C1 segment of cervical spinal cord (tissue), 14 donors: ENCODE measurements at regions not wholly inside any gene's neighbourhood (a gene's known extent, or its start where the extent isn't known, plus 50 kb on each side); places are given as distances from the start of the nearest gene placed in this dataset.

Experiments used
- DNase-seq, 14 donors: peaks; one replicate each; lab custom pipeline; 2025; lab: John Stamatoyannopoulos, UW

DNA sequence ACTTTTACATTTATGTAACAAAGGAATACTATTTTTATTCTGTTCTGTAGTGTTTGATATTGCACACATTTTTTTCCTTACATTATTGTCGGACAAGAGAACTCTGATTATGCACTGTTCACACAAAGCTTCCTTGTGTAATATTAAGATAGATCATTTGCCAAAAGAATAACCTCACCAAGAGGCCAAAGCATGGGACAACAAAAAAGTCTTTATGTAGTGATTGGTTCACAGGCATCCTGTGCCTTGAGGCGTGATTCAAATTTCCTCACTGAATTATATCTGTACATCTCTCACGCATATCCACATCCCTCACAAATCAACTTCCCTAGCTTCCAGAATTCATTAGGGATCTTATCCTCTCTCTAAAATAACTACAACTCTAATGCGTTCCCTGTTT is 642.7 kb downstream of the NR4A2 start:
- DNase-seq = no peak

DNA sequence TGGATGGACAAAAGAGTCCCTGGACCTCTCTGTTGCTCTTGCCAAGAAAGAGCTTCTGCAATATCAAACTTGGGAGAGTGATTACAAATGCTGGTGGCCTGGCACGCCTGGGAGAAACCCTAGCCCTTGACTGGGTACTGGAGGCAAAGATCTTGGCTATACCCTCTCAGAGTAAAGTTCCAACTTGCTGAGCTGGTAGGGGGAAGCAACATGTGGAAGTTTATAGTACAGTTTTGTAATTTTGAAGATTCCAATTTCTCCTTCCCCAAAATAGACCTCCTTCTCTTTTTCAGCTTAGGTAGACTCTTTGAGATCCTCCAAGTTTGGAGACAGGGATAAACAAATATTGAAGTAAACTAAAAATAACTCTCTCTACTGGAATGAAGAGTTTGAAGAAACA is 645.3 kb downstream of the NR4A2 start:
- DNase-seq = peak in 1 of 14 donors; percentile 12

DNA sequence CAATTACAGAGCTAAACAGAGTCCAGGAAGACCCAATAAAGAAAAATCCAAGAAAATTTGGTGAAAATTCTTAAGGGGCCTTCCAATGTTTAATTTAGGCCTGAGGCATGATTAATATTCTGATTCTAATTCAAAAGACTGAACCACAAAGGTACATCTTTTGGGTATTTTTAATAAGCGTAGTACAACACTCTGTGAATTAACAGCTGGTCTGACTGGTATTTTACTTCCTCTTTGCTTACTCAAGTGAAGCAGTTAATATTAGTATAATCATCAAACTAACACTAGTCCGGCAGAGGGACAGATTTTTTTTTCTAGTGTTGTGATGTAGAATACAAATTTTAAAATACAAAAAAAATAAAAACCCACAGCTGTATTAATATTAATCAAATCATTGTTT is 652.9 kb downstream of the NR4A2 start:
- no peak for DNase-seq

DNA sequence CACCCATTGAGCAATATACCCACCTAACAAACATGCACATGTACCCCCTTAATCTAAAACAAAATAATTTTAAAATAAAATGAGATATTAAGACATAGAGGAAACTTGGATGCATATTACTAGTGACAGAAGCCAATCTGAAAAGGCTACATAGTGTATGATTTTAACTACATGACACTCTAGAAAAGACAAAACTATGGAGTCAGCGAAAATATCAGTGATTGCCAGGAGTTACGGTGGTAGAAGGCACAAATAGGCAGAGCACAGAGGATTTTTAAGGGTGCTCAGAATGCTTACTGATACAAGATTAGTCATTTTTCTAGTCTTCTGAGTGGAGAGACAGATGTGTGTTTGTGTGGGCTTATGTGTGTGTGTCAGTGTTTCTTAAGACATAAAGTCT is 656.6 kb downstream of the NR4A2 start:
- no peak for DNase-seq

DNA sequence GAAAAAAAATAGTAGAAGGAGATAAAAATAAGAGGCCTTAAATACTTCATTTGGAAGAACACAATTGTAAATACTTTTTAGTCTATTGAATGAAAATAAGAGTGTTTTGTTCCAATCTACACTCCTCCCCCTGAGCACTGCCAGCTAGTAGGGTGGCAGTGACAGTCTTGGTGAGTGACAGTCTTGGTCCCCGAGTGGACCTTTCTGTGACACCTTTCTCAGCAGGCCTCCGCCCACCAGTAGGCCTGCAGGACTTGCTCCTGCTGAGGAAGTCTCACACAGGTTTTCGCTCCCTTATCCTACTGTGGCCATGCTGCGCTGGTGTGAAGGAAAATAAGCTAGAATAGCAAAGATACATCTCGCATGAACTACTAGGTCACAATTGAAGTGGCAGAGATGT is 666.8 kb downstream of the NR4A2 start:
- no peak for DNase-seq

DNA sequence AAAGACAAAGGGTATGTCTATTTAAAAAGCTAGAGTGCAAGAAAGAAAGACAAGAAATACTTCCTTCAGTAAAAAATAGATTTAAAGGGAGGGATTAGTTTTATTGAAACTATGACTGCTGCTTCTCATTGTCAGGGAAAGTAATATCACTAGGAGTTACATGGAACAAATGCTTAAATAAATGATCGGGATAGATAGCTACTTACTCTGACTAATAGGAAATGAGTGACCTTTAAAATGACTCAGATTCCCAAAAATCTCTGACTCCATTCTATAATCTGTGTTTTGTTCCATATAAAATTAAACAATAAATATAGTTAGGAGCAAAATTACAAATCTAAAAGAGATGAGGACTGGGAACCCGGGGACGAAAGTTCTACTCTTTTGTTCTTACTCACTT is 669.3 kb downstream of the NR4A2 start:
- DNase-seq = no peak

DNA sequence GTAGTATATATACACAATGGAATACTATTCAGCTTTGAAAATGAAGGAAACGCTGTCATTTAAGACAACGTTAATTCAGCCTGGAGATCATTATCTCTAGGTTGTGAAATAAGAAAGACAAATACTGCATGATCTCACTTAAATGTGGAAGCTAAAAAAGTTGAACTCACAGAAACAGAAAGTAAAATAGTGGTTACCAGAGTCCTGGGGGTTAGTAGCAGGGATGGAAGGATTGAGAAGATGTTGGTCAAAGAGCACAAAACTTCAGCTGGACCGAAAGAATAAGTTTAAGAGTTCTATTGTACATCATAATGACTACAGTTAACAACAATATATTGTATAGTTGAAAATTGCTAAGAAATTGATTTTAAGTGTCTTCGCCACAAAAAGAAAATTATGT is 670.3 kb downstream of the NR4A2 start:
- DNase-seq = no peak

DNA sequence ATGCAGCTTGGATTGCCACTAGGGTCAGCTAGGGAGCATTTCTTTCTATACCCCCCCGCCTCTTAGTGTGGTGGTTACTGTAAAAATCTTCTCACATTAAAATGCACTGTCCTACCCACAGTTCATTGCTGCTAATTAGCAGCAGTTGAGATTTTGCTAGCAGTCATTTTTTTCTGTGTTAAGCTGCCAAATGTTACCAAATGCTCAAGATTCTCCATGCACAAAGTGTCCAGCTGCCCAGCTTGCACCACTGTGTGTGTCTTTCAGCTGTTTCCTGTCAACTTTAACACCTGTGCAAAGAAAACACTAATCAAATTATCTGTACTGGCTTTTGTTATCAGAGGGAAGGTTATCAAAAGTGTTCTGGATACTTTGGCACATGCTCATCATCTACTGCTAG is 679.3 kb downstream of the NR4A2 start:
- DNase-seq = peak in 1 of 14 donors; percentile 14

DNA sequence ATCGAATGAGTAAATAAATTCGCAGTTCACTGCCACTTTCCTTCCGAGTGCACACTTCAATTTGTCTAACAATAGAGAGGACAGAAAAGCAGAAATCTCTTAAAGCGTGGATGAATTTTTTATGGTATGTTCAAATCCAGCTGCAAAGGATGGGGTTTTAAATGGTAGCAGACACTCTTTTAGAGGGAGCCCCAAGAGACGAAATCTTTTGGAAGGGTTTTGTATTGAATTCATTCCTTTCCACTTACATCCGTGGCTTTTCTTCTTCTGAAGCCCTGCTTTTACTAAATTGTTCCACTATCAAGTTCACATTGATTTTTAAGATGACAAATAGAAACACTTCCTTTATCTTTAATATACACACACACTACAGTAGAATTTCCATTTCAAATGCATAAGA is 680.7 kb downstream of the NR4A2 start:
- no peak for DNase-seq

DNA sequence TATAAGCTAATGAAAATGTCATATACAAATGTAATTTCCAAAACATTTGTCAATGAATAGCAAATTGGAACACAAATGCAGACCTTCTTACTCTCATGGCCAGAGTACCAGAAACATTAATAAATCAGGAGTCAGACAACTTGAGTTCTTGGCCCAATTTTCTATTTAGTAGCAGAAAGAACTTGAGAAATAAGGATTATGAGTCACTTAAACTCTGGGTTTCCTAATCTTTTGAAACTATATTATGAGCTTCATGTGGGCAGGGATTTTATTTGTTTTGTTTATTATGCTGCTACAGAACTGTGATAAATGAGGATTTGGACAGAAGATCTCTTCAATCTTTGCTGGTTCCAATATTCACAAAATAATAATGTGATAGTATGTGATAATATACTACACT is 686.7 kb downstream of the NR4A2 start:
- no peak for DNase-seq

DNA sequence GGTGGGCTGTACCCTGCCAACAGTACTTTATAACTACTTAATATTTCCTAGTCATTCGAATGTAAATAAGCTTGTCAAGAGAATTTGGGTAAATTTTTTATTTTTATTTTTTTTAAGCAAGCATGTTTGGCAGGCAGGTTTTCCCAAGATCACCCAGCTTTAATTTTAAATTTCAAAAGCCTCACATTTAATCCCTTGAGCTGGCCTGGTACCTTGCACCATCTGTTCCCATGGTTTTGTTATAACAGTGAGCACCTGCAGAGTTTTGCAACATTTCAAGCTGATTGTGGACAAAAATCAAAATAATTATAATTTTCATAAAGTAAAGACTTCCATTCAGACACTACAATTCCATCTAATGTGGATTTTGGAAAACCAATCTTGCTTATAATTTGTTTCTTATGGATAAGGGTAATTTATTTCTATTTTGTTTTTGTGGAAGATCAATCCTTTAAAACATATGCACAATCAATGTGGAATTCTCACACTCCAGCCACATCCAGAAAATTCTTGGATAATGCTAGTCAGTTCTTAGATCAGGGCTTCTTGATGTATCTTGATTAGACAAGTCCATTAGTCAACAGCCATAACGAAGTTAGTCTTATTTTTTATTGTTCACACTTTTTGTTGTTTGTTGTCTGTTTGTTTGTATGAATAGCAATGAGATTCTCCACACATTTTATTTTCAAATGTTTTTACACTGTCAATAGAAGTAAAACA is 689.3 kb downstream of the NR4A2 start:
- peak in 1 of 14 donors; percentile 92 for DNase-seq

DNA sequence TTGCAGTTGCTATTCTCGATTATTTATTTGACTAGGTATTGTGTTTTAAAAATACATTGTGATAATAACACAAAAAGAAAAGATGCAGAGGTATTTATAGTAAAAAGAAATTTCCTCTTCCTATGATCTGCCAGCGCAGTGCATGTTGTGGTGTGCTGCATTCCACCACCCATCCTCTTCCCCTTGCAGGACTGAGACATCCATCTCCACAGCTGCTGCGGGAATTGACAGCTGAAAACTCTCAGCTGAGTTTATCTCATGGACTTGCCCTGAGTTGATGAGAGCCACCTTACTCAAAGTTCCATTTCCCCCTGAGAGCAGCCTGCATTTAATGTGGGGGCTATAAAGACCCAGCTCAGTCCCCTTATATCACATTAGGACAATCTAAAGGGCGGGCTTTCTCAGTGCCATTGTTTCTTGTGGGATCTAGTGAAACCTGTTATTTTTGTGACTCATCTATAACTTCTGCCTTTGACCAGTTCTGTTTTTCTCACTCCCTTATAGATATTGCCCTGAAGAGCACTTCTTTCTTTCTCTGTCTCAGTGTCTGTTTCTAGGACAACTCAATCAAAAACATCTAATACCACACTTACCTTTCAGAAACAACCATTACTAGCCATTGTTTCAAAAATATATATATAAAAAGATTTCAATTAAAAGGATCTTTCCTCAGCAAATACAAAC is 698.5 kb downstream of the NR4A2 start:
- DNase-seq = no peak

DNA sequence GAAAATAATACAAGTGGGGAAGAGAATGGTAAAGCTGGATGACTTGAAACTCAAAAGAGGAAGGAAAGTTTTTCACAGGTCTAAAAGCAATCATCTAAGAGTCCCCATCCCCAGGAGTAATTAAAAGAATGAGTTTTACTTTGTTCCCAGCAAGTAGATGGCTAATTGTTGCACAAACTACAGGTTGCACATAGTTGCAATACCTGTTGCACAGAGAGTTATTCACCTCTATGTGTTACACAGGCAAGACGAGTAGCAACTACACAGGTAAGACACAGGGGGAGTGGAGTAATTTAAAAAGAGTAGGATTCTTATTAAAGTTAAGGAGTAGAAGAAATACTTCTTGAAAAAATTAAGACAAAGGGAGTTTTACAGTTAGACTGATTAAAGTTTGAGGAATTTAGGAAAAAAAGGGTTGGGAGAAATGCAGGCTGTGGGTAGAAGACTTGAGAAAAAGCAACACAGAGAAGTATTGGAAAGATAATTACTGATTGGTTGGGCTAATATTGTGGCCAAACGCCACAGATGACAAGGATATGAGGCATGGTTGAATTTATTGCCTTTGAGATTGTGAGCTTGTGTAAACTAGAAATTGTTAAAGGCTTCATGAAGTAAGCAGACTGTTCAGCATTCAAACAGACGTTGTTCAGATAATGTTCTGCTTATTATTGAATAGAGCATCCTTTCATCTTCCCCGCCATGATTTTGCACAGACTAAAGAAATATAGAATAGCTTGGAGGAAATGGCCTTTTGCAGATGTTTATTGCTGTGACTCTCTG is 699.3 kb downstream of the NR4A2 start:
- no peak for DNase-seq

DNA sequence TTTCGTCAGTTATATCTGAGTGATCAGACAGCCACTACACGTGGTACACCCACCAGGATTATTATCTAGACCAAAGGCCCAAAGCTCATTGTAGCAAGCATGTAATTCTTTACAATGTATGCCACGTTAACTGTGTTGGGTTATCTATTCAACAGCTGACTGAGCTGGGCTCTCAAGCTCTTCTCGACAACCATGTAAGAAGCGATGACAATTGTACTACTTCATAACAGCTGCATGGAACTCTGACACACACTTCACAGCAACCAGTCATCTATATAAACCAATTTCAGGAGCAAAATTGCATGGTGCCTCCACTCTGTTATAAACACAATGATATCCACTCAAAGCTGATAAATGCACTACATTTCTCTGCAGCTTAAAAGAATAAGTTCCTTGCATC is 701.8 kb downstream of the NR4A2 start:
- DNase-seq = no peak

DNA sequence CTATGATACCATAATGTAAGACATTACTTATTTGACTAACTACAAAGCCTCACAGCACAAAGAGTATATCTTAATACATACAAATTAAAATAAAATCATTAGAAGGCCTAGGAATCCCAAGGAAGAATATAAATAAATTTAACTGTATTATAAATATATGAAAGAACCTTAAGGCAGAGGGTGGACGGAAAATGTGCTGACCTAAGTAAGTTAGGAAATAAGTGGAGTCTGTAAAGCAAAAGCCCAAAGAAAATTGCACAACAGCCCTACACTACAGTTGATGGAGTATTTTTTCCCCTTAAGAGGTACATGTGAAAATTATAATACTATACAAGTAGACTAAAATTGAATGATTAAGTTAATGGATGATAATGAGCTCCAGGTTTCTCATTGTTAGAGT is 710.1 kb downstream of the NR4A2 start:
- DNase-seq = no peak

DNA sequence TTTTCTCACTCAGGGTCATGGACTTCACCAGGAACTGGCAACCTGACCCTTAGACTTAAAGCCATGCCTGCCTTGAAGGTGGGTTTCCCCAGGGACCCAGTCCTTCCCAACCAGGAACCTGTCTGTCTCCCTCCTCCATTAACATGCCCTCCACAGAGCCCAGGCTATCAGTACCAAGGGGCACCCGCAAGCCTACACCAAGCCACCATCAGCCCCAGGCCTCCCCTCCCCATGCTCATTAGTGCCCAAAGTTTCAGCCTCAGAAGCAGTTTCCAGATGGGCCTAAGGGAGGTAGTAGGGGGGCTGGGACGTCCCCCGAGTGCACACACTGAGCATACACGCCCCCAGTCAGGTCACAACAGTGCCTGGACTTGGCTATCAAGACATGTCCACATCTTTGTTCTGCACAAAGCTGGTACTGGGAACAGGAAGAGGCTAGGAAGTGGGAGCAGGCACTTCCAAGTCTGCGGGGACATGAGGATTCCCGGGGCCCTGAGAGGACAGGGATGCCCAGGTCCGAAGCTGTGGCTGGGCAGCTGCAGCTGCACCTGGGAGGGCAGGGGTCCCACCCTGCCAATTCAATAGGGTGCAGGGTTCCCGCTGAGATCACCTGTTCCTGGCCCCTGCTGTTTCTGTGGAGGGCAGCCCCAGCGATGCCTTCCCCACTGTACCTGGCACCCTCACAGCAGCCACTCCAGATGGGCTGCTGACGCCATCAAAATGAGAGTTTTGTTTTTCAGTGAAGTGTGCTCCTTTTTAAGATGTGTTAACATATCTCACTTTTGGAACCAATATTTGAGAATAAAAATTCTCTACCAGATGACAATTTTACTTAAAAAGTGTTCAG is 731.4 kb downstream of the NR4A2 start:
- no peak for DNase-seq

DNA sequence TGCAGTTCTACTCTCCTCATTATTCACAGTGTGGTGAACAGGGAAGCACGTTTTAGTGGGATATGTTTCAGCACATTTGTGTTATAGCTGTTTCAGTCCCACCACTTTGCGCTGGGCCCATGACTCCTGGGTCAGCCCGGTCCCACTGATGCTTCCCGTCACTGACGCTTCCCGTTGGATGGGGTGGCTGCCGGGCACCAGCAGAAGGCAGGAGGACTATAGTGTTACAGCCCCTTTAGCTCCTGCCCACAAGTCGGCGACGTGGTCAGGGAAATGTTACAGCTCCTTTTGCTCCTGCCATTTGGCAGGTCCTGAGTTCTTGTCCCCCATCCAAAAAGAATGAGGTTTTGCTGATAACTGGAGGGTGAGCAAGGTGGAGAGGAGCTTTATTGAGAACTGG is 732.2 kb downstream of the NR4A2 start:
- no peak for DNase-seq

DNA sequence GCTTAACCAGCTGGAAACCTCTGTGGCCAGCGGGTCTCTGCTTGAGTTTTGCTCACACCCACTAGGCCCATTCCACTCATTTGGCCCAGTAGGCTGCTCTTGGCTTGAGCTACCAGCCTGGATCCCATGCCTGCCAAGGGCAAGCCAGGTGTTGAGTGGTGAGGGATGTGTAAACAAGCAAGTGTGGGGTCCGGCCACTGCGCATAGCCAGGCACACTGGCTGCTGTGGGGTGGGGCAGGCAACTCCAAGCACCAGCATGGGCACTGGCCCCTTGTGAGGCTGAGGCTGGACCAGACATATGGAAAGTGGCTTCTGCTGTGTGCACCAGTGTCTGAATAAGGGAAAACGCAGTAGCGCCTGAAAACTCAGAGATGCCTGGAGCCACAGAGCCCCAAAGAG is 732.7 kb downstream of the NR4A2 start:
- no peak for DNase-seq

DNA sequence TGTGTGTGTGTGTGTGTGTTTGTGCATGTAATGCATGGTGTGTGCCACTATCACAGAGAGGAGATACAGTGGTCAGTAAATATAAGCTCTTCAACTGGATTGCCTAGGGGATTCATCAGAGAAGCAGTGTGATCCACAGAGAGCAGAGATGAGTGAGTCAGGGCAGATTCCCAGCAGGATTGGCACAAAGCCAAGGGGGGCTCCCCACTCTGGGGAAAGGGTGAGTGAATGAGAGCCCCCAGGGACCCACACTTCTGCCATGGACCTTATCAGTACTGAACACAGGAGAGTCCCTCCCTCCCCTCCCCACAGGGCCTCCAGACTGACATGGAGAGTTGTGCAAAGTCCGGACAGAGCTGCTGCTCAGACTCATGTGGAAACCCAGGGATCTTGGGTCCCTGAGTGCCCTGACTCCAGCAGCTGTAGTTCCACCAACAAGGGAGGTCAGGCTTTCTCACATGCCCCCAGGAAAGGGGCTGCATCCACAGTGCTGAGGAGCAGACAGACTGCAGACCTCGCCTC is 748.8 kb downstream of the NR4A2 start:
- DNase-seq = no peak

DNA sequence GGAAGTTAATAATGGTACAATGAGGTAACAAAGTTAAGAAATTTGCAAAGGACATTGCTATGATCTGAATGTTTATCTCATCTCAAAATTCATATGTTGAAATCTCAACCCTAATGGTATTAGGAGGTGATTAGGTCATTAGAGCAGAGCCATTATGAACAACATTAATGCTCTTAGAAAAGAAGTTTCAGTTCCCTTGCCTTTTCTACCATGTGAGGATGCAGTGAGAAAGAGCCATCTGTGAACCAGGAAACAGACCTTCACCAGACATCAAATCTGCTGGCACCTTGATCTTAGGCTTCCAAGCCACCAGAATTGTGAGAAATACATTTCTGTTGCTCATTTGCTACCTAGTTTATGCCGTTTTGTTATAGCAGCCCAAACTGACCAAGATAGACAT is 757.6 kb downstream of the NR4A2 start:
- no peak for DNase-seq

DNA sequence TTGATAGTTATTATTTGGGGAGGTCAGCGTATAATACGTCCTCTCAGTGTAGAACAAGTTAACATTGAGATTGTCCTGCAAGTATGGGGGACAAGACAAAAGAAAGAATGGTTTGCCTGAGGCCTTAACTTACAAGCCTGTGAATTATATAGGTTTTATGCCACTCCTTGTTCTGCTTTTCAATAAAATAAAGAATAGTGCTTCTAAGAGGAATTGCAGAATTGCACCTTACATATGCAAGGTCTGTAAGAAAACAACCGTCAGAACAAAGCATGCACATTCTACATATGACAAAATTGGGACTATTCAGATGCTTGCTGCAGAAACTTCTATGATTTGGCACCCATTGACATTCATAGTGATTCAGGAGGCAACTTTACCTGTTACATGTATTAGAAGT is 785.0 kb downstream of the NR4A2 start:
- no peak for DNase-seq
